PC-9 (cell line): ENCODE measurements at regions not wholly inside any gene's neighbourhood (a gene's known extent, or its start where the extent isn't known, plus 50 kb on each side); places are given as distances from the start of the nearest gene placed in this dataset.

ENCODE experiments used
- EZH2 ChIP-seq: fragments of 200-600 bp; sonication (generic); IDR thresholded peaks from 2 replicates; pipeline ENCODE4 v1.8.0; 2017; ENCODE audit warnings: antibody characterized with exemption, low read depth
- TF ChIP-seq, protein P1 (sequence below): fragments of 200-600 bp; sonication (generic); conservative IDR thresholded peaks from 2 replicates; pipeline ENCODE4 v1.6.1; 2017; ENCODE audit warnings: mixed run types, antibody characterized with exemption, mild to moderate bottlenecking, moderate library complexity

GRCh38 chr10:26365681-26366358 is 72.3 kb upstream of the APBB1IP start:
- TF ChIP-seq, protein P1, sequence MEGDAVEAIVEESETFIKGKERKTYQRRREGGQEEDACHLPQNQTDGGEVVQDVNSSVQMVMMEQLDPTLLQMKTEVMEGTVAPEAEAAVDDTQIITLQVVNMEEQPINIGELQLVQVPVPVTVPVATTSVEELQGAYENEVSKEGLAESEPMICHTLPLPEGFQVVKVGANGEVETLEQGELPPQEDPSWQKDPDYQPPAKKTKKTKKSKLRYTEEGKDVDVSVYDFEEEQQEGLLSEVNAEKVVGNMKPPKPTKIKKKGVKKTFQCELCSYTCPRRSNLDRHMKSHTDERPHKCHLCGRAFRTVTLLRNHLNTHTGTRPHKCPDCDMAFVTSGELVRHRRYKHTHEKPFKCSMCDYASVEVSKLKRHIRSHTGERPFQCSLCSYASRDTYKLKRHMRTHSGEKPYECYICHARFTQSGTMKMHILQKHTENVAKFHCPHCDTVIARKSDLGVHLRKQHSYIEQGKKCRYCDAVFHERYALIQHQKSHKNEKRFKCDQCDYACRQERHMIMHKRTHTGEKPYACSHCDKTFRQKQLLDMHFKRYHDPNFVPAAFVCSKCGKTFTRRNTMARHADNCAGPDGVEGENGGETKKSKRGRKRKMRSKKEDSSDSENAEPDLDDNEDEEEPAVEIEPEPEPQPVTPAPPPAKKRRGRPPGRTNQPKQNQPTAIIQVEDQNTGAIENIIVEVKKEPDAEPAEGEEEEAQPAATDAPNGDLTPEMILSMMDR: no peak
- no peak for TF ChIP-seq EZH2
